ENCODE measurements at regions not wholly inside any gene's neighbourhood (a gene's known extent, or its start where the extent isn't known, plus 50 kb on each side); places are given as distances from the start of the nearest gene placed in this dataset.
"Not testable (repeated sequence)": the region's sequence is repeated elsewhere in the genome, so short reads cannot be mapped to it uniquely, and the experiment has no call there.

DNA sequence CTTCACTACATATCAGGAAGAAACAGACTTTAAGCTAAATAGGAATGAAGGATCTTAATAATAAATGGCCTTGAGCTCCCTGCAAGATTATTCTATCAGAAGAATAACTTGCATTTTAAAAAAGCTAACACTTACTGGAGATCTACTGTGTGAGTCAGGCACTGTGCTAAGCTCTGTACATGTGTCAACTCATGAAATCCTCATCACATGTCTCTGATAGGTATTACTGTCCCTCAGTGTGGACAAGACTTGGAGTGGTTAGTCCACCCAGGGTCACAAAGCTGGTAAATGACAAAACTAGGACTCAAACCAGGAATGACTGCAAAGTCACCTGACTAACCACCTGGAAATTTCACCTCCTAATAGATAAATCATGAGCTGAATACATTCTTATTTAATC is 57.1 kb upstream of the KCTD7 start:
- no peak for DNase-seq (ENCODE audit: low read depth in 4 of 4, low spot score in 3 of 4)

DNA sequence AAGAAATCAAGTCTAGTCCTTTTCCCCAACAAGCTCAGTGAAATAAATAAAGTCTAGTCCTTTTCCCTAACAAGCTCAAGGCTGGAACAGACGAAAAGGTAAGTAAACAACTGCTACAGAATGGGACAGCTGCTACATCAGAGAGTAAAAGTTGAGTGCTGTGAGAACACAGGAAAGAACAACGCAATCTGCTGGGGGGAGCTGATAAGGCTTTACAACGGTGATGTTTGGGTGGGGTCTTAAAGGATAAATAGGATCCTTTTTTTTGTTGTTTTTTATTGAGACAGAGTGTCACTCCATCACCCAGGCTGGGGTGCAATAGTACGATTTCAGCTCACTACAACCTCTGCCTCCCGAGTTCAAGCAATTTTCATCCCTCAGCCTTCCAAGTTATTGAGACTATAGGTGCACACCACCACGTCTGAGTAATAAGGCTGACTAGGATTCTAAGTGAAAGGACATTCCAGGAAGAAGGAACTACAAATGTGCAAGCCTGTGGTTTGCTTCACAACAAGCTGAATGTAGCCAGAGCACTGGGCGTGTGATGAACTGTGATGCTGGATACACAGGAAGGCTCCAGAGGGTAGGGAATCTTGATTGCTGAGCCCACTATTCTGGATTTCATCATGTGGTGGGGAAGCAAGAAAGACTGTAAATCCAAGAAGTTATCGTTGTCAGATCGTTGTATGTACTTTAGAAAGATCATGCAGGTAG is 54.7 kb upstream of the KCTD7 start:
- not testable (repeated sequence) for DNase-seq (ENCODE audit: low read depth in 4 of 4, low spot score in 3 of 4)

DNA sequence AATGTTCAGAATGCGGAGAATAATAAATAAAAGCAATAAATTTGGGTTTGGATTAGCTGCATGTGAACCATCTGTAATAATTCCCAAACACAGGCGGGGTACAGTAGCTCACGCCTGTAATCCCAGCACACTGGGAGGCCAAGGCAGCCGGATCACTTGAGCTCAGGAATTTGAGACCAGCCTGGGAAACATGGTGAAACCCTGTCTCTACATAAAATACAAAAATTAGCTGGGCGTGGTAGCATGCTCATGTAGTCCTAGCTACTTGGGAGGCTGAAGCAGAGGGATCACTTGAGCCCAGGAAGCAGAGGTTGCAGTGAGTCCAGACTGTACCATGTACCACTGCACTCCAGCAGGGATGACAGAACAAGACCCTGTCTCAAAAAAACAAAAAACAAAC is 53.9 kb upstream of the KCTD7 start:
- DNase-seq (ENCODE audit: low read depth in 4 of 4, low spot score in 3 of 4) = not testable (repeated sequence)

- no peak for DNase-seq (ENCODE audit: low read depth in 4 of 4, low spot score in 3 of 4)
Observed at GRCh38 chr7:66575398-66575797, 53.3 kb upstream of the KCTD7 start.

DNA sequence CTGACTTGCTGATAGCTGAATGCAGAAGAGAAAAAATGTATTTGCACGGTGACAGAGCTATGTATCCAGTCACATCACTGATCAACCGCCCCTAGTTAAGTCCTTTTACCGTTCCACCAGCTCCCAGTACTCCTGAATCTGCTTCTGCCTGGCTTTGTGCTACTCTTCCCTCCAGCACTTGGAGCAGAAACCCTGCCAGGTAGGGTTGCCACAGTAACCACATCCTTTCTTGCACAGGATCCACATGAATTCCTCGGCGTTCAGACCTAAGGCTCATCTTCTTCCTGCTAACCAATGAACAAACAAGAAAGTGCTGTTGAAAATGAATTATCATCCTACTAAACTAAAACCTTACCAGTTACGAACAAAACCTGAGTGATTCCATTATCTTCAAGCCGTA is 52.0 kb upstream of the KCTD7 start:
- DNase-seq (ENCODE audit: low read depth in 4 of 4, low spot score in 3 of 4) = no peak

Data from left renal pelvis (tissue), 4 donors.